ENCODE measurements at regions not wholly inside any gene's neighbourhood (a gene's known extent, or its start where the extent isn't known, plus 50 kb on each side); places are given as distances from the start of the nearest gene placed in this dataset.

GRCh38 chr15:69951256-69951897, 146.3 kb downstream of the TLE3 start:
- TF ChIP-seq, protein P1, sequence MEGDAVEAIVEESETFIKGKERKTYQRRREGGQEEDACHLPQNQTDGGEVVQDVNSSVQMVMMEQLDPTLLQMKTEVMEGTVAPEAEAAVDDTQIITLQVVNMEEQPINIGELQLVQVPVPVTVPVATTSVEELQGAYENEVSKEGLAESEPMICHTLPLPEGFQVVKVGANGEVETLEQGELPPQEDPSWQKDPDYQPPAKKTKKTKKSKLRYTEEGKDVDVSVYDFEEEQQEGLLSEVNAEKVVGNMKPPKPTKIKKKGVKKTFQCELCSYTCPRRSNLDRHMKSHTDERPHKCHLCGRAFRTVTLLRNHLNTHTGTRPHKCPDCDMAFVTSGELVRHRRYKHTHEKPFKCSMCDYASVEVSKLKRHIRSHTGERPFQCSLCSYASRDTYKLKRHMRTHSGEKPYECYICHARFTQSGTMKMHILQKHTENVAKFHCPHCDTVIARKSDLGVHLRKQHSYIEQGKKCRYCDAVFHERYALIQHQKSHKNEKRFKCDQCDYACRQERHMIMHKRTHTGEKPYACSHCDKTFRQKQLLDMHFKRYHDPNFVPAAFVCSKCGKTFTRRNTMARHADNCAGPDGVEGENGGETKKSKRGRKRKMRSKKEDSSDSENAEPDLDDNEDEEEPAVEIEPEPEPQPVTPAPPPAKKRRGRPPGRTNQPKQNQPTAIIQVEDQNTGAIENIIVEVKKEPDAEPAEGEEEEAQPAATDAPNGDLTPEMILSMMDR (IDR thresholded peaks at IDR 0.05; ENCODE audit: borderline replicate concordance, insufficient read depth, low read depth, low read length) = no peak
- no peak overlapping the region for H3K4me3 ChIP-seq (ENCODE audit: low read depth, low read length)

DNA sequence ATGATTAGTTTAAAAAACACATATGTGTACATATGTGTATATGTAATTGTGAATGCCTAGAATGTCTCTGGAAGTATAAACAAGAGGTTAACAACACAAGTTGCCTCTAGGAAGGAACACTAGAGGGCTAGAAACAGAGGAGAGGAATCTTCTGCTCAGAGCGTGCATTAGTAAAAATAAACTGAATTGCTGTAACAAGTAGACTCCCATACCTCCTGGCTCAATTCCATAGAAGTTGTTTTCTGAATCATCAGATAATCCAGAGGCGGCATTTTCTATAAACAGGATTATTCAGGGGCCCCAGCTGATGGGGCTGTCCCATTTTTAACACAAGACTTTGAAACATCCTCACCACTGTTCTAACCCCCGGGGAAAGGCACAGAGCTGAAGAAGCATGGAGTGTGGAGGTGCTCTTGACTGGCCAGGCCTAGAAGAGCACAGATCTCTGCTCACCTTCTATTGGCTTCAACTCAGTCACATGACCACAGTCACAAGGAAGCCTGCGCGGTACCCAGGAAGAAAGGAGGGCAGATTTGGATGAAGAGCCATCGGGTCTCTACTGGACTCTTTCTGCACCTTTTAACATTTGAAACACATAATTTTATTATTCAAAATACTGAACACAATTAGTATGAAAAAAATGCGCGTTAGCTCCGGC, 145.7 kb downstream of the TLE3 start:
- TF ChIP-seq, protein P1 (IDR thresholded peaks at IDR 0.05; ENCODE audit: borderline replicate concordance, insufficient read depth, low read depth, low read length) = no peak
- no peak overlapping the region for H3K4me3 ChIP-seq (ENCODE audit: low read depth, low read length)

- TF ChIP-seq, protein P1 (IDR thresholded peaks at IDR 0.05; ENCODE audit: borderline replicate concordance, insufficient read depth, low read depth, low read length) = no peak
- no peak overlapping the region for H3K4me3 ChIP-seq (ENCODE audit: low read depth, low read length)
Measured at GRCh38 chr15:69953051-69953450, 144.7 kb downstream of the TLE3 start.

DNA sequence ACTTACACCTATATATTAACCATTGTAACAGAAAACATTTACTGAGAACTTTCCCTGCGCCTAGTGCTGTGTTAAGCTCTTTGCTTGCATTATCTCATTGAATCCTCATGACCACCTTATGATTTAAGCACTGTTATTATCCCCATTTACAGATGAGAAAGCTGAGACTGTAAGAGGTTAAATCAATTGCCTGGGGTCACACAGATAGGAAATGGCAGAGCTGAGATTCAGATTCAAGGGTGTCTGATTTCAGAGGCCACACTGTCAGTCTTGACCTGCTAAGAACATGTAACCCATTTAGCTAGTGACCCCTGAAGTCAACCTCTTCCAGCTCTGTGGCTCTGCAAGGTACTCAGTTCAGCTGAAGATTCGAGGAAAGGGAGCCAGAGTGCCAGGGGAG, 143.9 kb downstream of the TLE3 start:
- TF ChIP-seq, protein P1 (IDR thresholded peaks at IDR 0.05; ENCODE audit: borderline replicate concordance, insufficient read depth, low read depth, low read length) = no peak
- H3K4me3 ChIP-seq (ENCODE audit: low read depth, low read length) = no peak overlapping the region

DNA sequence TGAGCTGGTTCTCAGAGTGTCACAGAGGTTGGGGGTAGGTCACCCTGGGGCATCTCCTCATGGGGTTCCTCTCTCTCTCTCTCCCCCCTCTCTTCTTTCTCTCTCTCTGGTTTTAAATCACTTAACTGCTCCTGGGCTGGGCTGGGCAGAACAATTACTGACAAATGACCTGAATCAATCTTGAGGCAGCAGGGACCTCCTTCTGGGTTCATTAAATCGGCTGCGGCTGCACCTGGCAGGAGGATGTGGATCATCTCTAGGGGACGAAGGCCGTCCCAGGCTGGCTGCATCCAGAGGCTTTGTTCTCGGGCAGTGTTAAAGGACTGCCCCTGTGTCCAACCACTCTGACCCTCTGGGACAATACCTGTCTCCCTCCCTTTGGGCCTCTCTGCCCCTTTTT, 143.1 kb downstream of the TLE3 start:
- no peak overlapping the region for H3K4me3 ChIP-seq (ENCODE audit: low read depth, low read length)
- TF ChIP-seq, protein P1 (IDR thresholded peaks at IDR 0.05; ENCODE audit: borderline replicate concordance, insufficient read depth, low read depth, low read length) = no peak

- TF ChIP-seq, protein P1 (IDR thresholded peaks at IDR 0.05; ENCODE audit: borderline replicate concordance, insufficient read depth, low read depth, low read length) = no peak
- H3K4me3 ChIP-seq (ENCODE audit: low read depth, low read length) = no peak overlapping the region
Measured at GRCh38 chr15:69955240-69955894, 142.3 kb downstream of the TLE3 start.
